Smooth muscle cell (in vitro differentiated cells): ENCODE measurements at regions not wholly inside any gene's neighbourhood (a gene's known extent, or its start where the extent isn't known, plus 50 kb on each side); places are given as distances from the start of the nearest gene placed in this dataset.

Experiments used
- DNase-seq: peaks from one replicate; lab custom pipeline; 2025; ENCODE audit not compliant: unreplicated experiment; lab: John Stamatoyannopoulos, UW
- H2AFZ ChIP-seq: fragments of 200-600 bp; sonication (generic); 2 replicates; pipeline ENCODE4 v1.6.0; 2016; ENCODE audit warnings: antibody characterized with exemption, low read depth, mild to moderate bottlenecking
- H3F3A ChIP-seq: fragments of 200-600 bp; sonication (generic); 2 replicates; pipeline ENCODE4 v1.6.0; 2017; ENCODE audit warnings: antibody characterized with exemption, low read depth
- H3K27ac ChIP-seq: fragments of 200-600 bp; sonication (generic); 2 replicates; pipeline ENCODE4 v1.5.1; 2016; ENCODE audit warnings: low read depth, mild to moderate bottlenecking
- H3K27me3 ChIP-seq: fragments of 200-600 bp; sonication (generic); 2 replicates; pipeline ENCODE4 v1.6.1; 2016; ENCODE audit warnings: low read depth, mild to moderate bottlenecking
- H3K36me3 ChIP-seq: fragments of 200-600 bp; sonication (generic); 2 replicates; pipeline ENCODE4 v1.5.1; 2016; ENCODE audit warnings: low read depth
- H3K4me1 ChIP-seq: fragments of 200-600 bp; sonication (generic); 2 replicates; pipeline ENCODE4 v1.5.1; 2016; ENCODE audit warnings: low read depth
- H3K4me2 ChIP-seq: fragments of 200-600 bp; sonication (generic); 2 replicates; pipeline ENCODE4 v1.6.0; 2016; ENCODE audit warnings: mild to moderate bottlenecking
- H3K4me3 ChIP-seq: fragments of 200-600 bp; sonication (generic); 2 replicates; pipeline ENCODE4 v1.5.1; 2016; ENCODE audit warnings: mild to moderate bottlenecking
- H3K79me2 ChIP-seq: fragments of 200-600 bp; sonication (generic); 2 replicates; pipeline ENCODE4 v1.6.0; 2016; ENCODE audit warnings: low read depth, mild to moderate bottlenecking
- H3K9ac ChIP-seq: fragments of 200-600 bp; sonication (generic); 2 replicates; pipeline ENCODE4 v1.6.0; 2016; ENCODE audit warnings: low read depth
- H3K9me3 ChIP-seq: fragments of 200-600 bp; sonication (generic); replicated peaks from 2 replicates; pipeline ENCODE4 v1.5.1; 2016; ENCODE audit warnings: low read depth
- H4K20me1 ChIP-seq: fragments of 200-600 bp; sonication (generic); 2 replicates; pipeline ENCODE4 v1.6.0; 2016; ENCODE audit warnings: low read depth
- WGBS: methylation state at CpG from one replicate; pipeline ENCODE4 v1.1.7; 2016; ENCODE audit warnings: low lambda C conversion rate; 5-methylcytosine and 5-hydroxymethylcytosine counted together
- TF ChIP-seq, protein P1 (sequence below): fragments of 200-600 bp; sonication (generic); IDR thresholded peaks from 2 replicates; pipeline ENCODE4 v1.5.1; 2017; ENCODE audit warnings: borderline replicate concordance, mild to moderate bottlenecking, antibody characterized with exemption; ENCODE audit not compliant: insufficient read depth, poor library complexity, severe bottlenecking

GRCh38 chr4:54898656-54899340 is 226.6 kb downstream of the KDR start:
- H3K9ac ChIP-seq = no peak overlapping the region
- H3K9me3 ChIP-seq = no peaks in the 10 kb centered on the region
- H3K79me2 ChIP-seq = no peaks in the 10 kb centered on the region
- no peaks in the 10 kb centered on the region for H4K20me1 ChIP-seq
- TF ChIP-seq, protein P1, sequence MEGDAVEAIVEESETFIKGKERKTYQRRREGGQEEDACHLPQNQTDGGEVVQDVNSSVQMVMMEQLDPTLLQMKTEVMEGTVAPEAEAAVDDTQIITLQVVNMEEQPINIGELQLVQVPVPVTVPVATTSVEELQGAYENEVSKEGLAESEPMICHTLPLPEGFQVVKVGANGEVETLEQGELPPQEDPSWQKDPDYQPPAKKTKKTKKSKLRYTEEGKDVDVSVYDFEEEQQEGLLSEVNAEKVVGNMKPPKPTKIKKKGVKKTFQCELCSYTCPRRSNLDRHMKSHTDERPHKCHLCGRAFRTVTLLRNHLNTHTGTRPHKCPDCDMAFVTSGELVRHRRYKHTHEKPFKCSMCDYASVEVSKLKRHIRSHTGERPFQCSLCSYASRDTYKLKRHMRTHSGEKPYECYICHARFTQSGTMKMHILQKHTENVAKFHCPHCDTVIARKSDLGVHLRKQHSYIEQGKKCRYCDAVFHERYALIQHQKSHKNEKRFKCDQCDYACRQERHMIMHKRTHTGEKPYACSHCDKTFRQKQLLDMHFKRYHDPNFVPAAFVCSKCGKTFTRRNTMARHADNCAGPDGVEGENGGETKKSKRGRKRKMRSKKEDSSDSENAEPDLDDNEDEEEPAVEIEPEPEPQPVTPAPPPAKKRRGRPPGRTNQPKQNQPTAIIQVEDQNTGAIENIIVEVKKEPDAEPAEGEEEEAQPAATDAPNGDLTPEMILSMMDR = no peak
- DNase-seq = no peak
- peak overlapping the region; percentile 26 for H3K4me2 ChIP-seq
- no peaks in the 10 kb centered on the region for H3K4me1 ChIP-seq
- no peak overlapping the region for H3K27ac ChIP-seq
- H3F3A ChIP-seq = no peaks in the 10 kb centered on the region
- 67% methylated on average over 2 of the region's 2 CpGs for WGBS
- H3K4me3 ChIP-seq = no peak overlapping the region
- H3K27me3 ChIP-seq = no peaks in the 10 kb centered on the region
- no peaks in the 10 kb centered on the region for H3K36me3 ChIP-seq
- no peak overlapping the region for H2AFZ ChIP-seq

- 84% methylated on average over 1 of the region's 1 CpG for WGBS
- no peak overlapping the region for H3K4me2 ChIP-seq
- H3K9me3 ChIP-seq = no peaks in the 10 kb centered on the region
- H3K4me1 ChIP-seq = no peaks in the 10 kb centered on the region
- H3K79me2 ChIP-seq = no peaks in the 10 kb centered on the region
- H3K27ac ChIP-seq = no peak overlapping the region
- H3K36me3 ChIP-seq = no peaks in the 10 kb centered on the region
- H2AFZ ChIP-seq = no peak overlapping the region
- no peaks in the 10 kb centered on the region for H3F3A ChIP-seq
- no peak for DNase-seq
- no peaks in the 10 kb centered on the region for H3K27me3 ChIP-seq
- no peaks in the 10 kb centered on the region for H4K20me1 ChIP-seq
- TF ChIP-seq, protein P1 = no peak
- no peak overlapping the region for H3K9ac ChIP-seq
- H3K4me3 ChIP-seq = no peak overlapping the region
These were observed 227.3 kb downstream of the KDR start for GRCh38 chr4:54898056-54898562.

- H3F3A ChIP-seq = no peaks in the 10 kb centered on the region
- H3K9me3 ChIP-seq = no peaks in the 10 kb centered on the region
- H3K27ac ChIP-seq = no peak overlapping the region
- 86% methylated on average over 1 of the region's 1 CpG for WGBS
- TF ChIP-seq, protein P1 = no peak
- no peaks in the 10 kb centered on the region for H3K27me3 ChIP-seq
- H3K79me2 ChIP-seq = no peaks in the 10 kb centered on the region
- H3K36me3 ChIP-seq = no peaks in the 10 kb centered on the region
- H3K4me2 ChIP-seq = no peak overlapping the region
- no peak overlapping the region for H3K4me3 ChIP-seq
- H4K20me1 ChIP-seq = no peaks in the 10 kb centered on the region
- no peak overlapping the region for H3K9ac ChIP-seq
- no peak for DNase-seq
- H2AFZ ChIP-seq = no peak overlapping the region
- no peaks in the 10 kb centered on the region for H3K4me1 ChIP-seq
These were observed 227.8 kb downstream of the KDR start for GRCh38 chr4:54897590-54897989.

- peak overlapping the region; percentile 67 for H2AFZ ChIP-seq
- no peak overlapping the region for H3K4me3 ChIP-seq
- H3K9ac ChIP-seq = peak overlapping the region; percentile 12
- TF ChIP-seq, protein P1 = no peak
- H3K4me1 ChIP-seq = peaks cover 7% of the 10 kb centered on the region
- no peaks in the 10 kb centered on the region for H4K20me1 ChIP-seq
- no peaks in the 10 kb centered on the region for H3K9me3 ChIP-seq
- H3F3A ChIP-seq = peaks cover 7% of the 10 kb centered on the region
- H3K27ac ChIP-seq = peak overlapping the region; percentile 3
- no peaks in the 10 kb centered on the region for H3K27me3 ChIP-seq
- 51% methylated on average over 2 of the region's 2 CpGs for WGBS
- H3K79me2 ChIP-seq = no peaks in the 10 kb centered on the region
- H3K36me3 ChIP-seq = no peaks in the 10 kb centered on the region
- DNase-seq = no peak
- peak overlapping the region; percentile 62 for H3K4me2 ChIP-seq
These were observed 224.9 kb downstream of the KIT start for GRCh38 chr4:54882616-54883015.
